BE2C (cell line): ENCODE measurements at regions not wholly inside any gene's neighbourhood (a gene's known extent, or its start where the extent isn't known, plus 50 kb on each side); places are given as distances from the start of the nearest gene placed in this dataset.

Source experiments
- DNase-seq: peaks from one replicate; pipeline ENCODE4 v3.0.0-alpha.2; 2020
- H3K27me3 ChIP-seq: fragments of 250-450 bp; sonication (Bioruptor Pico); 2 replicates; pipeline ENCODE4 v1.5.1; 2020; ENCODE audit warnings: mild to moderate bottlenecking
- H3K36me3 ChIP-seq: fragments of 250-450 bp; sonication (Bioruptor Pico); 2 replicates; pipeline ENCODE4 v1.5.1; 2020; ENCODE audit warnings: mild to moderate bottlenecking
- H3K4me1 ChIP-seq: fragments of 250-450 bp; sonication (Bioruptor Pico); 2 replicates; pipeline ENCODE4 v1.5.1; 2020
- H3K4me3 ChIP-seq: 2 replicates; pipeline ENCODE4 v1.5.1; 2011; ENCODE audit warnings: low read depth, low read length
- H3K9me3 ChIP-seq: fragments of 250-450 bp; sonication (Bioruptor Pico); 2 replicates; pipeline ENCODE4 v1.5.1; 2020
- CTCF ChIP-seq: IDR thresholded peaks from 2 replicates; pipeline ENCODE4 v1.5.1; 2012; ENCODE audit warnings: mild to moderate bottlenecking, low read depth, low read length

DNA sequence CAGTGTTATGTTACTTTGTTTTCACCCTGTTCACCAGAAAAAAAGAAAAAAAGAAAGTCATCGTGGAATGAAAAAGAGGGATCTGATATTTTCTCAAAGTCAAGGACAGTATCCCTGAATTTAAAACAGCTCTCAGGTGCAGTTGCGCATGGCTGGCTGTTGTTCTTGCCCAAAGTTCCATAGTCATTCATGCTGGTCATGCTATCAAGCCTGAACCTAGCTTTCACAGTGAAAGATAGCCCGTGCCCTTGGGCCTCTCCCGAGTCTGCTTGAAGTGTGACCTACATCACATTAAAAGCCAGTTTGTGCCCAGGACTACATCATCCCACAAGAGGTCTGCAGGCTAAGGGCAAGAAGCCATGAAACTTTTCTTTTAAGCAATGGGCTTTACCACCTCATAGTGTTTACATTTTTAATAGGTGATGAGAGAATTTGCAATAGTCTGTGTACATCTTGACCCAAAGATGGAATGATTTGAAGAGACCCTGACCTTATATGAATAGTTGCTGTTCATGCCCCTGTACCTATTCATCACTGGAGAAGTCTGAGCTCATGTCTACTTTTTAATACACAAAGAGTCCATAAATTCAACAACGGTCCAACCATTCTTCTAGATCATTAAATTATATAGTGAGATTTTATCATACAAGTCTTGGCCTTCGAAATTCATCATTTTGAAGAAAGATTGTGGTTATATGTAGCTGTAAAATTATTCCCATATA, 522.5 kb upstream of the MCTP2 start:
- Histone ChIP-seq H3K27me3 (no peaks in the 10 kb centered on the region), H3K4me3 (no peak overlapping the region), H3K36me3 (no peaks in the 10 kb centered on the region), H3K4me1 (no peaks in the 10 kb centered on the region), H3K9me3 (no peaks in the 10 kb centered on the region)
- TF ChIP-seq CTCF: no peak
- DNase-seq: no peak

DNA sequence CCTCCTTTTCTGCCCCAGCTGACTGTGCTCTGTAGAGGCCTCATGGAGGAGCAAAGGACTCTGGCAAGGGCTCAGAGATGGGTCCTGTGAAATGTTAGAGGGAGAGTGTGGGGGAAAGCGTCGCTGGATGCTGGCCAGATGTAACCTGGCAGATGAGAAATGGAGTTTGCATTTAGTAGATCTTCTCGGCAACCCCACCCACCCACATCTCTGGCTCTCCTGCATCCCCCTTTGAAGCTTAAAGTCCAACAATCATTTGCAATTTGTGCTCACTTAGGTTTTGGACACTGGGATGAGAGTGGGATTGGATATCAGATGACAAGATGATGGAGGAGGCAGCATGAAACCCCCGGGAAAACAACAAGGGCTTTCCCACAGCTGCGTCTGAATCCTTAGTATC, 523.6 kb upstream of the MCTP2 start:
- no peaks in the 10 kb centered on the region for H3K36me3 ChIP-seq
- DNase-seq: no peak
- H3K4me3 ChIP-seq: no peak overlapping the region
- no peak for TF ChIP-seq CTCF
- no peaks in the 10 kb centered on the region for H3K9me3 ChIP-seq
- no peaks in the 10 kb centered on the region for H3K27me3 ChIP-seq
- no peaks in the 10 kb centered on the region for H3K4me1 ChIP-seq

DNA sequence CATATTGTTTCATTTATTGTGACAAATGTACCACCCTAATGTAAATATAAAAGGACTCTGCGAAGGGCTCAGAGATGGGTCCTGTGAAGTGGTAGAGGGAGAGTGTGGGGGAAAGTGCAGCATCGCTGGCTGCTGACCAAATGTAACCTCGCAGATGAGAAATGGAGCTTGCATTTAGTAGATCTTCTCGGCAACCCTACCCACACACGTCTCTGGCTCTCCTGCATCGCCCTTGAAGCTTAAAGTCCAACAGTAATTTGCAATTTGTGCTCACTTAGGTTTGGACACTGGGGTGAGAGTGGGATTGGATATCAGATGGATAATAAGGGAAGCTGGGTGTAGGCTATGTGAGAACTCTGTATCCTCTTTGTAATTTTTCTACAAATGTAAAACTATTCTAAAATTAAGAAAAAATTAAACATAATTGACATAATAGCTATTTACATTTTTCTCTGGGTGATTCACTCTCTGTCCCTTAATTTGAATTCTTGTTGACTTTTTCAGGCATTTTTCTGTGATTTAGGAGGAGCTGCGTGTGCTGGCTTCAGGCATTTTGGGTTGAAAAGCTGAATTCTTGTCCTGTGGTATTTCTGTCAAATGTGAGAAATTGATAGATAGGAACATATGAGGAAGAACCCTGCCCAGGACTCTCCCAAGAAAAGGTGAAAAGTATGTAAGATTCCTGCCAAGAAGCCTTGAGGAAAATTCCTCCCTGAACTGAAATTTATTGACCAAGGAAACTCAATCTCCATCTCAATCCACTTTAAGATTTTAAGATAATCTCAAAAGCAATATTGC, 524.7 kb upstream of the MCTP2 start:
- H3K27me3 ChIP-seq: no peaks in the 10 kb centered on the region
- DNase-seq: no peak
- no peaks in the 10 kb centered on the region for H3K36me3 ChIP-seq
- no peak overlapping the region for H3K4me3 ChIP-seq
- TF ChIP-seq CTCF: no peak
- H3K4me1 ChIP-seq: peaks cover 4% of the 10 kb centered on the region; the same call in 1 of the 2 replicates
- no peaks in the 10 kb centered on the region for H3K9me3 ChIP-seq

GRCh38 chr15:93705753-93706455, 525.5 kb upstream of the MCTP2 start:
- Histone ChIP-seq H3K4me1 (peaks cover 5% of the 10 kb centered on the region; the same call in 1 of the 2 replicates), H3K9me3 (no peaks in the 10 kb centered on the region), H3K27me3 (no peaks in the 10 kb centered on the region), H3K36me3 (no peaks in the 10 kb centered on the region), H3K4me3 (no peak overlapping the region)
- no peak for TF ChIP-seq CTCF
- DNase-seq: no peak

DNA sequence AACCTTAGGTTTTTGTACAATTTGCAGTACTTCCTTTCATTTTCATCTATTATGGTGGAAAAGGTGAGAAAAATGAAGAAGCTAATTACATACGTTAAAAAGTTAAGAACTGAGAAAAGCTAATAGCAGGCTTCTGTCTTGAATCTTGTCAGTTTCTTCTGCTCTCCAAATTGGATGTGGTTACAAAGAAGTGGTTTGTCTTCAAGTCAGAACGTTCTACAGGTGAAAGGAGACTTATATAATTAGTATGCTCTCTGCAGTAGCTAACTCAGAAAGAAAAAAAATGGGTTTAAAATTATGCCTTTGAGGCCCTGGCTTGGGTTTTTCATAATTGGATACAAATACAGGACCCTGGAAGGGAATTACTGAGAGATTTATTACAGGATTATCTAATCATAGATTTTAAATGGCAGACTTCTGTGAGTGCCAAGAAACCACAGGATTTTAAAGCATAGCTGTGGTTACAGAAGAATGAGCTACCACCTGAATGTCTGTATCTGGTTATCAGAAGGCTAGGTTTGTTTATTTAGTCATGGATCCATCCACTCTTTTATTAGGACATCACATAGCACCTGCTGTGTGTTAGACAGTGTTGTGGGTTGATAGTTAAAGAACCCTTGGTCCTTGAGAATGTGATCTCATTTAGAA, 528.1 kb upstream of the MCTP2 start:
- Histone ChIP-seq H3K36me3 (no peaks in the 10 kb centered on the region), H3K4me3 (no peak overlapping the region), H3K4me1 (peaks cover 5% of the 10 kb centered on the region; the same call in 1 of the 2 replicates), H3K27me3 (no peaks in the 10 kb centered on the region), H3K9me3 (no peaks in the 10 kb centered on the region)
- no peak for DNase-seq
- no peak for TF ChIP-seq CTCF
